ENCODE measurements at regions not wholly inside any gene's neighbourhood (a gene's known extent, or its start where the extent isn't known, plus 50 kb on each side); places are given as distances from the start of the nearest gene placed in this dataset.
"Not testable (repeated sequence)": the region's sequence is repeated elsewhere in the genome, so short reads cannot be mapped to it uniquely, and the experiment has no call there.

DNA sequence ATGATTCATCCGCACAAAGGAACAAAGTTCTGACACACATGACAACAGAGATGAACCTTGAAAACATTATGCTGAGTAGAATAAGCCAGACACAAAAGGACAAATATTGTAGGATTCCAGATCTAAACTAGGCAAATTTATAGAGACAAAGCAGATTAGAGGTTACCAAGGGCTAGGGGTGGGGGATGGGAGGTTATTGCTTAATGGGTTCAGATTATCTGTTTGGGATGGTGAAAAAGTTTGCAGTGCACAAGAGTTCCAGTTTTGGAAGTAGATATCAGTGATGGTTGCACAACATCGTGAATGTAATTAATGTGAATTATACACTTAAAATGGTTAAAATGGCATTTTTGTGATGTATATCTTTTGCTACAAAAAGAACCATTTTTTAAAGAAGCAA is 82.0 kb upstream of the RET start:
- not testable (repeated sequence) for H3K4ac ChIP-seq (ENCODE audit: low read depth in 1 of 2, low read length in 2 of 2); H3K14ac ChIP-seq (ENCODE audit: low read length in 2 of 2); H4K8ac ChIP-seq (ENCODE audit: low read length); H3K23ac ChIP-seq (ENCODE audit: low read length in 2 of 2); H3K27me3 ChIP-seq (ENCODE audit: control insufficient read depth in 1 of 2, insufficient read depth in 1 of 2, low read length in 2 of 2); H3K36me3 ChIP-seq (ENCODE audit: control insufficient read depth in 1 of 2, insufficient read depth in 2 of 2, low read depth in 1 of 2, low read length in 2 of 2); H2AFZ ChIP-seq (ENCODE audit: low read depth, low read length); H3K4me1 ChIP-seq (ENCODE audit: control insufficient read depth, insufficient read depth, low read depth, low read length); H2BK120ac ChIP-seq (ENCODE audit: low read depth, low read length); H3K18ac ChIP-seq (ENCODE audit: low read depth in 1 of 2, low read length in 2 of 2); H2BK5ac ChIP-seq (ENCODE audit: low read depth, low read length, poor library complexity, severe bottlenecking); H3K9ac ChIP-seq (ENCODE audit: low read length); DNase-seq; H2BK12ac ChIP-seq (ENCODE audit: low read length in 2 of 2); H3K4me2 ChIP-seq (ENCODE audit: low read length, poor library complexity, severe bottlenecking); H3K79me1 ChIP-seq (replicated peaks; ENCODE audit: low read length, poor library complexity, severe bottlenecking); H3K27ac ChIP-seq (ENCODE audit: low read length, poor library complexity, severe bottlenecking); H2AK5ac ChIP-seq (ENCODE audit: low read length, severe bottlenecking); H4K91ac ChIP-seq (ENCODE audit: low read length); H2BK15ac ChIP-seq (ENCODE audit: low read depth, poor library complexity, severe bottlenecking); H3K9me3 ChIP-seq (ENCODE audit: control insufficient read depth, low read length); H3K4me3 ChIP-seq (ENCODE audit: insufficient read depth in 1 of 2, low read depth in 1 of 2, low read length in 2 of 2)
- no CpG with 5 or more reads among the region's 2 CpGs for WGBS

DNA sequence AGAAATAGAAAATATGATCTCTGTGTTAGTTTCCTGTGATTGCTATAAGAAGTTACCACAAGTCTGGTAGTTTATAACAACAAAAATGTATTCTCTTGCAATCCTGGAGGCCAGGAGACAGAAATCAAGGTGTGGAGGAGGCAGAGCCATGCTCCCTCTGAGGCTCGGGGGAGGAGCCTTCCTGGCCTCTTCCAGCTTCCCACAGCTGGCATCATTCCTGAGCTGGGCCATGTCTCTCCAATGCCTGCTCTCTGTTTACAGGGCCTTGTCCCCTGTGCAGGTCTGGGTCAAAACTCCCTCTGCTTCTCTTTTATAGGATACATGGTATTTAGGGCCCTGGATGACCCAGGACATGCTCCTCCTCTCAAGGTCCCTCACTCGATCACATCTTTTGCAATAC is 81.3 kb upstream of the RET start:
- Histone ChIP-seq H4K8ac (ENCODE audit: low read length) (no peak overlapping the region), H3K18ac (ENCODE audit: low read depth in 1 of 2, low read length in 2 of 2) (no peak overlapping the region), H3K23ac (ENCODE audit: low read length in 2 of 2) (no peak overlapping the region), H2BK12ac (ENCODE audit: low read length in 2 of 2) (no peak overlapping the region), H3K4me3 (ENCODE audit: insufficient read depth in 1 of 2, low read depth in 1 of 2, low read length in 2 of 2) (no peak overlapping the region), H3K27me3 (ENCODE audit: control insufficient read depth in 1 of 2, insufficient read depth in 1 of 2, low read length in 2 of 2) (peaks cover 0 to 9% of the 10 kb centered on the region in 2 experiments), H3K4me1 (ENCODE audit: control insufficient read depth, insufficient read depth, low read depth, low read length) (peaks cover 2% of the 10 kb centered on the region), H4K91ac (ENCODE audit: low read length) (no peak overlapping the region), H2AK5ac (ENCODE audit: low read length, severe bottlenecking) (no peak overlapping the region), H3K4ac (ENCODE audit: low read depth in 1 of 2, low read length in 2 of 2) (no peak overlapping the region), H3K9me3 (ENCODE audit: control insufficient read depth, low read length) (no peaks in the 10 kb centered on the region), H3K9ac (ENCODE audit: low read length) (no peak overlapping the region), H3K27ac (ENCODE audit: low read length, poor library complexity, severe bottlenecking) (no peak overlapping the region), H2BK5ac (ENCODE audit: low read depth, low read length, poor library complexity, severe bottlenecking) (no peak overlapping the region), H2BK15ac (ENCODE audit: low read depth, poor library complexity, severe bottlenecking) (no peak overlapping the region), H3K4me2 (ENCODE audit: low read length, poor library complexity, severe bottlenecking) (no peak overlapping the region), H2BK120ac (ENCODE audit: low read depth, low read length) (no peak overlapping the region), H3K14ac (ENCODE audit: low read length in 2 of 2) (no peak overlapping the region), H3K36me3 (ENCODE audit: control insufficient read depth in 1 of 2, insufficient read depth in 2 of 2, low read depth in 1 of 2, low read length in 2 of 2) (no peaks in the 10 kb centered on the region), H3K79me1 (replicated peaks; ENCODE audit: low read length, poor library complexity, severe bottlenecking) (no peaks in the 10 kb centered on the region), H2AFZ (ENCODE audit: low read depth, low read length) (no peak overlapping the region)
- 72% methylated on average over 1 of the region's 2 CpGs for WGBS
- no peak for DNase-seq

DNA sequence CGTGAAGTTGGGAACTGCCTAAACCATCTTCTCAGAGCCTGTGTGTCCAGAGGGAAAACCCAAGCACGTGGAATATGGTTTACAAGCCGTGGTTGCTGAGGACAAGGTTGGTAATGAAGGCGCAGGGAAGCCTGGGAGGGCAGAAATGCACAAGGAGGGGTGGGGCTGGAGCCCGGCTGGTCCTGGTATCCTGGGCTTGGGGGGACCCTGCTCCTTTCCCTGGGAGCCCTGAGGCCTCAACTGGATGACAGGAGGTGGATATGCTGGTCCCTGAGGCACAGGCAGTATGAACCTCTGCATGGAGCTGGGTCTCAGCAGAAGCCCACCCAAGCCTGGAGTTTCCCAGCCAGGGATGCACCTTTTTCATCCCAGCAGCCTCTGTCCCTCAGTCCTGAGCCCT is 80.3 kb upstream of the RET start:
- no peak overlapping the region for H4K8ac ChIP-seq (ENCODE audit: low read length)
- no peak overlapping the region for H2BK5ac ChIP-seq (ENCODE audit: low read depth, low read length, poor library complexity, severe bottlenecking)
- no peak overlapping the region for H3K23ac ChIP-seq (ENCODE audit: low read length in 2 of 2)
- H4K91ac ChIP-seq (ENCODE audit: low read length) = no peak overlapping the region
- H3K79me1 ChIP-seq (replicated peaks; ENCODE audit: low read length, poor library complexity, severe bottlenecking) = no peaks in the 10 kb centered on the region
- H3K9me3 ChIP-seq (ENCODE audit: control insufficient read depth, low read length) = no peaks in the 10 kb centered on the region
- H3K14ac ChIP-seq (ENCODE audit: low read length in 2 of 2) = no peak overlapping the region
- no peak overlapping the region for H3K4me2 ChIP-seq (ENCODE audit: low read length, poor library complexity, severe bottlenecking)
- no peak overlapping the region for H3K9ac ChIP-seq (ENCODE audit: low read length)
- no peaks in the 10 kb centered on the region for H3K36me3 ChIP-seq (ENCODE audit: control insufficient read depth in 1 of 2, insufficient read depth in 2 of 2, low read depth in 1 of 2, low read length in 2 of 2)
- peaks cover 2% of the 10 kb centered on the region for H3K4me1 ChIP-seq (ENCODE audit: control insufficient read depth, insufficient read depth, low read depth, low read length)
- no peak overlapping the region for H3K4me3 ChIP-seq (ENCODE audit: insufficient read depth in 1 of 2, low read depth in 1 of 2, low read length in 2 of 2)
- no peak overlapping the region for H3K27ac ChIP-seq (ENCODE audit: low read length, poor library complexity, severe bottlenecking)
- DNase-seq = no peak
- 81% methylated on average over 5 of the region's 5 CpGs for WGBS
- H2BK15ac ChIP-seq (ENCODE audit: low read depth, poor library complexity, severe bottlenecking) = no peak overlapping the region
- H2AK5ac ChIP-seq (ENCODE audit: low read length, severe bottlenecking) = no peak overlapping the region
- no peak overlapping the region for H3K18ac ChIP-seq (ENCODE audit: low read depth in 1 of 2, low read length in 2 of 2)
- H2BK12ac ChIP-seq (ENCODE audit: low read length in 2 of 2) = no peak overlapping the region
- no peak overlapping the region for H2BK120ac ChIP-seq (ENCODE audit: low read depth, low read length)
- H3K27me3 ChIP-seq (ENCODE audit: control insufficient read depth in 1 of 2, insufficient read depth in 1 of 2, low read length in 2 of 2) = peaks cover 0 to 9% of the 10 kb centered on the region in 2 experiments
- H3K4ac ChIP-seq (ENCODE audit: low read depth in 1 of 2, low read length in 2 of 2) = no peak overlapping the region
- H2AFZ ChIP-seq (ENCODE audit: low read depth, low read length) = no peak overlapping the region

DNA sequence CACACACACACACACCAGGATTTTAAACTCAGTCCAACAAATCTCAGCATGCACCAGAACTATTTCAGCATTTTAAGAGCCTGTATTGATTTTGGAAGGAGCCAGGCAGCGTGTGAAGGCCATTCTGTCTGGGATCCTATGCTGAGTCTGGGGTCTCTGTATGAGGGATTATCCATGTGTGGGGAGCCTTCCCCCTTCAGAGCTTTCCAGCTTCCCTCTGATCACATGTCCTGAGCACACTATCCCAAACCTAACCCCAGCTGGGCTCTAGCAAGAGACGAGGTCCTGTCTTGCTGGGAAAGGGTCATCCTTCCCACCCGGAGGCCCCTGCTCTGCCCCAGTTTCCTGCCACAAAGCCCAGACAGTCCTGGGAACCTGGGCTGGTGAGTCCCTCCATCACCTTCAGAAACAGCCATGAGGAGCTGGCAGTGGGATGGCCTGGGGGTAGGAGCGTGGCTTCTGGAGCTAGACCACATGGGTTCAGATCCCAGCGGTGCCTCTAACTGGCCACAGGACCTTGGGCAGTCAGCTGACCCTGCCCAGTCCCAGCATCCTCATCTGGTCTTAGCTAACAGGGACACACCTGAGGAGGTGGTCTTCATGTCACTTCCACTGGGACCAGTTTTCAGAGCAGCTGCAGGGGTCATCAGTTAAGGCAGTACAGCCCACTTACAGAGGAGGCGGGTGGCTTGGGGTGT is 79.6 kb upstream of the RET start:
- Histone ChIP-seq H3K9ac (ENCODE audit: low read length) (no peak overlapping the region), H3K27me3 (ENCODE audit: control insufficient read depth in 1 of 2, insufficient read depth in 1 of 2, low read length in 2 of 2) (peaks cover 0 to 4% of the 10 kb centered on the region in 2 experiments), H3K4ac (ENCODE audit: low read depth in 1 of 2, low read length in 2 of 2) (no peak overlapping the region), H3K4me3 (ENCODE audit: insufficient read depth in 1 of 2, low read depth in 1 of 2, low read length in 2 of 2) (no peak overlapping the region), H3K23ac (ENCODE audit: low read length in 2 of 2) (peak overlapping the region in 1 of 2 experiments; percentile 35), H2AK5ac (ENCODE audit: low read length, severe bottlenecking) (no peak overlapping the region), H3K79me1 (replicated peaks; ENCODE audit: low read length, poor library complexity, severe bottlenecking) (no peaks in the 10 kb centered on the region), H3K18ac (ENCODE audit: low read depth in 1 of 2, low read length in 2 of 2) (no peak overlapping the region), H4K91ac (ENCODE audit: low read length) (no peak overlapping the region), H2BK5ac (ENCODE audit: low read depth, low read length, poor library complexity, severe bottlenecking) (no peak overlapping the region), H3K4me2 (ENCODE audit: low read length, poor library complexity, severe bottlenecking) (no peak overlapping the region), H2AFZ (ENCODE audit: low read depth, low read length) (no peak overlapping the region), H3K14ac (ENCODE audit: low read length in 2 of 2) (no peak overlapping the region), H3K9me3 (ENCODE audit: control insufficient read depth, low read length) (no peaks in the 10 kb centered on the region), H3K27ac (ENCODE audit: low read length, poor library complexity, severe bottlenecking) (no peak overlapping the region), H3K4me1 (ENCODE audit: control insufficient read depth, insufficient read depth, low read depth, low read length) (peaks cover 2% of the 10 kb centered on the region), H3K36me3 (ENCODE audit: control insufficient read depth in 1 of 2, insufficient read depth in 2 of 2, low read depth in 1 of 2, low read length in 2 of 2) (no peaks in the 10 kb centered on the region), H2BK15ac (ENCODE audit: low read depth, poor library complexity, severe bottlenecking) (no peak overlapping the region), H4K8ac (ENCODE audit: low read length) (no peak overlapping the region), H2BK120ac (ENCODE audit: low read depth, low read length) (no peak overlapping the region), H2BK12ac (ENCODE audit: low read length in 2 of 2) (no peak overlapping the region)
- WGBS = 92% methylated on average over 5 of the region's 6 CpGs
- DNase-seq = no peak

Data from mesenchymal stem cell (in vitro differentiated cells and primary cell).